ENCODE measurements at regions not wholly inside any gene's neighbourhood (a gene's known extent, or its start where the extent isn't known, plus 50 kb on each side); places are given as distances from the start of the nearest gene placed in this dataset.

GRCh38 chr11:113542420-113542819, 67.2 kb upstream of the DRD2 start:
- H3K27me3 ChIP-seq (ENCODE audit: control insufficient read depth in 1 of 2, insufficient read depth in 1 of 2, low read length in 2 of 2): peaks cover 29 to 81% of the 10 kb centered on the region in 2 experiments
- H2BK120ac ChIP-seq (ENCODE audit: low read depth, low read length): no peak overlapping the region
- no peak overlapping the region for H3K4ac ChIP-seq (ENCODE audit: low read depth in 1 of 2, low read length in 2 of 2)
- 96% methylated on average over 2 of the region's 2 CpGs for WGBS
- H3K4me2 ChIP-seq (ENCODE audit: low read length, poor library complexity, severe bottlenecking): no peak overlapping the region
- H3K9me3 ChIP-seq (ENCODE audit: control insufficient read depth, low read length): no peaks in the 10 kb centered on the region
- no peak overlapping the region for H2AK5ac ChIP-seq (ENCODE audit: low read length, severe bottlenecking)
- H3K27ac ChIP-seq (ENCODE audit: low read length, poor library complexity, severe bottlenecking): no peak overlapping the region
- no peak overlapping the region for H4K8ac ChIP-seq (ENCODE audit: low read length)
- no peaks in the 10 kb centered on the region for H3K36me3 ChIP-seq (ENCODE audit: control insufficient read depth in 1 of 2, insufficient read depth in 2 of 2, low read depth in 1 of 2, low read length in 2 of 2)
- H3K18ac ChIP-seq (ENCODE audit: low read depth in 1 of 2, low read length in 2 of 2): no peak overlapping the region
- no peak overlapping the region for H3K9ac ChIP-seq (ENCODE audit: low read length)
- H3K79me1 ChIP-seq (replicated peaks; ENCODE audit: low read length, poor library complexity, severe bottlenecking): no peaks in the 10 kb centered on the region
- H2BK15ac ChIP-seq (ENCODE audit: low read depth, poor library complexity, severe bottlenecking): no peak overlapping the region
- H3K4me3 ChIP-seq (ENCODE audit: insufficient read depth in 1 of 2, low read depth in 1 of 2, low read length in 2 of 2): no peak overlapping the region
- H2AFZ ChIP-seq (ENCODE audit: low read depth, low read length): no peak overlapping the region
- DNase-seq: no peak
- no peak overlapping the region for H3K23ac ChIP-seq (ENCODE audit: low read length in 2 of 2)
- no peaks in the 10 kb centered on the region for H3K4me1 ChIP-seq (ENCODE audit: control insufficient read depth, insufficient read depth, low read depth, low read length)
- no peak overlapping the region for H2BK5ac ChIP-seq (ENCODE audit: low read depth, low read length, poor library complexity, severe bottlenecking)
- no peak overlapping the region for H4K91ac ChIP-seq (ENCODE audit: low read length)
- H2BK12ac ChIP-seq (ENCODE audit: low read length in 2 of 2): no peak overlapping the region
- H3K14ac ChIP-seq (ENCODE audit: low read length in 2 of 2): no peak overlapping the region

- Histone ChIP-seq H4K8ac (ENCODE audit: low read length) (no peak overlapping the region), H3K27me3 (ENCODE audit: control insufficient read depth in 1 of 2, insufficient read depth in 1 of 2, low read length in 2 of 2) (peaks cover 26 to 79% of the 10 kb centered on the region in 2 experiments), H3K18ac (ENCODE audit: low read depth in 1 of 2, low read length in 2 of 2) (no peak overlapping the region), H3K36me3 (ENCODE audit: control insufficient read depth in 1 of 2, insufficient read depth in 2 of 2, low read depth in 1 of 2, low read length in 2 of 2) (no peaks in the 10 kb centered on the region), H3K4me3 (ENCODE audit: insufficient read depth in 1 of 2, low read depth in 1 of 2, low read length in 2 of 2) (no peak overlapping the region), H4K91ac (ENCODE audit: low read length) (no peak overlapping the region), H3K4ac (ENCODE audit: low read depth in 1 of 2, low read length in 2 of 2) (no peak overlapping the region), H3K79me1 (replicated peaks; ENCODE audit: low read length, poor library complexity, severe bottlenecking) (no peaks in the 10 kb centered on the region), H3K4me1 (ENCODE audit: control insufficient read depth, insufficient read depth, low read depth, low read length) (no peaks in the 10 kb centered on the region), H3K14ac (ENCODE audit: low read length in 2 of 2) (no peak overlapping the region), H2BK120ac (ENCODE audit: low read depth, low read length) (no peak overlapping the region), H2BK12ac (ENCODE audit: low read length in 2 of 2) (no peak overlapping the region), H3K23ac (ENCODE audit: low read length in 2 of 2) (no peak overlapping the region), H3K9me3 (ENCODE audit: control insufficient read depth, low read length) (no peaks in the 10 kb centered on the region), H2BK5ac (ENCODE audit: low read depth, low read length, poor library complexity, severe bottlenecking) (no peak overlapping the region), H2BK15ac (ENCODE audit: low read depth, poor library complexity, severe bottlenecking) (no peak overlapping the region), H3K4me2 (ENCODE audit: low read length, poor library complexity, severe bottlenecking) (no peak overlapping the region), H3K27ac (ENCODE audit: low read length, poor library complexity, severe bottlenecking) (no peak overlapping the region), H2AK5ac (ENCODE audit: low read length, severe bottlenecking) (no peak overlapping the region), H3K9ac (ENCODE audit: low read length) (no peak overlapping the region), H2AFZ (ENCODE audit: low read depth, low read length) (no peak overlapping the region)
- 73% methylated on average over 8 of the region's 8 CpGs for WGBS
- no peak for DNase-seq
Measured at GRCh38 chr11:113540416-113541330, 65.5 kb upstream of the DRD2 start.

- no peaks in the 10 kb centered on the region for H3K4me1 ChIP-seq (ENCODE audit: control insufficient read depth, insufficient read depth, low read depth, low read length)
- H3K36me3 ChIP-seq (ENCODE audit: control insufficient read depth in 1 of 2, insufficient read depth in 2 of 2, low read depth in 1 of 2, low read length in 2 of 2): no peaks in the 10 kb centered on the region
- H3K27me3 ChIP-seq (ENCODE audit: control insufficient read depth in 1 of 2, insufficient read depth in 1 of 2, low read length in 2 of 2): peaks cover 26 to 74% of the 10 kb centered on the region in 2 experiments
- H3K4me3 ChIP-seq (ENCODE audit: insufficient read depth in 1 of 2, low read depth in 1 of 2, low read length in 2 of 2): no peak overlapping the region
- H3K9me3 ChIP-seq (ENCODE audit: control insufficient read depth, low read length): no peaks in the 10 kb centered on the region
- H3K79me1 ChIP-seq (replicated peaks; ENCODE audit: low read length, poor library complexity, severe bottlenecking): no peaks in the 10 kb centered on the region
- H3K4me2 ChIP-seq (ENCODE audit: low read length, poor library complexity, severe bottlenecking): no peak overlapping the region
- 83% methylated on average over 6 of the region's 6 CpGs for WGBS
- no peak overlapping the region for H3K23ac ChIP-seq (ENCODE audit: low read length in 2 of 2)
- no peak overlapping the region for H2BK5ac ChIP-seq (ENCODE audit: low read depth, low read length, poor library complexity, severe bottlenecking)
- no peak overlapping the region for H2BK15ac ChIP-seq (ENCODE audit: low read depth, poor library complexity, severe bottlenecking)
- no peak for DNase-seq
- no peak overlapping the region for H2AFZ ChIP-seq (ENCODE audit: low read depth, low read length)
- no peak overlapping the region for H3K14ac ChIP-seq (ENCODE audit: low read length in 2 of 2)
- H4K91ac ChIP-seq (ENCODE audit: low read length): no peak overlapping the region
- no peak overlapping the region for H2BK12ac ChIP-seq (ENCODE audit: low read length in 2 of 2)
- no peak overlapping the region for H3K4ac ChIP-seq (ENCODE audit: low read depth in 1 of 2, low read length in 2 of 2)
- H3K18ac ChIP-seq (ENCODE audit: low read depth in 1 of 2, low read length in 2 of 2): no peak overlapping the region
- no peak overlapping the region for H2AK5ac ChIP-seq (ENCODE audit: low read length, severe bottlenecking)
- H2BK120ac ChIP-seq (ENCODE audit: low read depth, low read length): no peak overlapping the region
- H3K9ac ChIP-seq (ENCODE audit: low read length): no peak overlapping the region
- H3K27ac ChIP-seq (ENCODE audit: low read length, poor library complexity, severe bottlenecking): no peak overlapping the region
- no peak overlapping the region for H4K8ac ChIP-seq (ENCODE audit: low read length)
Measured at GRCh38 chr11:113538451-113539412, 63.5 kb upstream of the DRD2 start.

GRCh38 chr11:113534625-113535024, 59.4 kb upstream of the DRD2 start:
- Histone ChIP-seq H2AK5ac (ENCODE audit: low read length, severe bottlenecking) (no peak overlapping the region), H3K27me3 (ENCODE audit: control insufficient read depth in 1 of 2, insufficient read depth in 1 of 2, low read length in 2 of 2) (peaks cover 21 to 65% of the 10 kb centered on the region in 2 experiments), H4K8ac (ENCODE audit: low read length) (no peak overlapping the region), H3K18ac (ENCODE audit: low read depth in 1 of 2, low read length in 2 of 2) (no peak overlapping the region), H2BK5ac (ENCODE audit: low read depth, low read length, poor library complexity, severe bottlenecking) (no peak overlapping the region), H3K27ac (ENCODE audit: low read length, poor library complexity, severe bottlenecking) (no peak overlapping the region), H3K79me1 (replicated peaks; ENCODE audit: low read length, poor library complexity, severe bottlenecking) (no peaks in the 10 kb centered on the region), H3K4me2 (ENCODE audit: low read length, poor library complexity, severe bottlenecking) (no peak overlapping the region), H3K36me3 (ENCODE audit: control insufficient read depth in 1 of 2, insufficient read depth in 2 of 2, low read depth in 1 of 2, low read length in 2 of 2) (no peaks in the 10 kb centered on the region), H3K4me3 (ENCODE audit: insufficient read depth in 1 of 2, low read depth in 1 of 2, low read length in 2 of 2) (no peak overlapping the region), H3K14ac (ENCODE audit: low read length in 2 of 2) (no peak overlapping the region), H3K4ac (ENCODE audit: low read depth in 1 of 2, low read length in 2 of 2) (no peak overlapping the region), H3K4me1 (ENCODE audit: control insufficient read depth, insufficient read depth, low read depth, low read length) (no peaks in the 10 kb centered on the region), H2BK15ac (ENCODE audit: low read depth, poor library complexity, severe bottlenecking) (no peak overlapping the region), H4K91ac (ENCODE audit: low read length) (no peak overlapping the region), H3K9ac (ENCODE audit: low read length) (no peak overlapping the region), H2BK12ac (ENCODE audit: low read length in 2 of 2) (no peak overlapping the region), H3K9me3 (ENCODE audit: control insufficient read depth, low read length) (no peaks in the 10 kb centered on the region), H3K23ac (ENCODE audit: low read length in 2 of 2) (no peak overlapping the region), H2BK120ac (ENCODE audit: low read depth, low read length) (no peak overlapping the region), H2AFZ (ENCODE audit: low read depth, low read length) (no peak overlapping the region)
- DNase-seq: no peak
- 80% methylated on average over 4 of the region's 4 CpGs for WGBS
